HG02981 (cell line): ENCODE measurements at regions not wholly inside any gene's neighbourhood (a gene's known extent, or its start where the extent isn't known, plus 50 kb on each side); places are given as distances from the start of the nearest gene placed in this dataset.

Experiments used
- ATAC-seq: cut with Tn5 transposase; IDR thresholded peaks from one replicate; pipeline ENCODE4 v1.9.1; 2021; ENCODE audit warnings: mild to moderate bottlenecking, moderate library complexity; ENCODE audit not compliant: unreplicated experiment

- no peak for ATAC-seq
Observed at GRCh38 chr3:104755791-104756190, 610.9 kb upstream of the ALCAM start.

GRCh38 chr3:104763007-104763406 is 603.7 kb upstream of the ALCAM start:
- no peak for ATAC-seq

- ATAC-seq, result no peak
Observed at GRCh38 chr3:104764496-104764895, 602.2 kb upstream of the ALCAM start.

GRCh38 chr3:104768886-104769285 is 597.8 kb upstream of the ALCAM start:
- ATAC-seq, result no peak

GRCh38 chr3:104779324-104779723 is 587.4 kb upstream of the ALCAM start:
- ATAC-seq, result no peak

GRCh38 chr3:104781112-104781511 is 585.6 kb upstream of the ALCAM start:
- no peak for ATAC-seq

GRCh38 chr3:104785947-104786346 is 580.8 kb upstream of the ALCAM start:
- ATAC-seq, result no peak

GRCh38 chr3:104787306-104787705 is 579.4 kb upstream of the ALCAM start:
- no peak for ATAC-seq

GRCh38 chr3:104788807-104789206 is 577.9 kb upstream of the ALCAM start:
- ATAC-seq, result no peak

- no peak for ATAC-seq
Observed at GRCh38 chr3:104791331-104791730, 575.4 kb upstream of the ALCAM start.

- ATAC-seq, result no peak
Observed at GRCh38 chr3:104796556-104796955, 570.2 kb upstream of the ALCAM start.

- ATAC-seq, result no peak
Observed at GRCh38 chr3:104805042-104805441, 561.7 kb upstream of the ALCAM start.

- ATAC-seq, result no peak
Observed at GRCh38 chr3:104805508-104805907, 561.2 kb upstream of the ALCAM start.

GRCh38 chr3:104810896-104811295 is 555.8 kb upstream of the ALCAM start:
- ATAC-seq, result no peak

GRCh38 chr3:104816008-104816407 is 550.7 kb upstream of the ALCAM start:
- no peak for ATAC-seq

GRCh38 chr3:104816716-104817115 is 550.0 kb upstream of the ALCAM start:
- ATAC-seq, result no peak

- no peak for ATAC-seq
Observed at GRCh38 chr3:104819333-104819732, 547.4 kb upstream of the ALCAM start.

GRCh38 chr3:104820959-104821358 is 545.8 kb upstream of the ALCAM start:
- no peak for ATAC-seq

GRCh38 chr3:104825116-104825515 is 541.6 kb upstream of the ALCAM start:
- no peak for ATAC-seq

GRCh38 chr3:104831071-104831470 is 535.6 kb upstream of the ALCAM start:
- ATAC-seq, result no peak

- ATAC-seq, result no peak
Observed at GRCh38 chr3:104832530-104832929, 534.2 kb upstream of the ALCAM start.

- ATAC-seq, result no peak
Observed at GRCh38 chr3:104835376-104835775, 531.3 kb upstream of the ALCAM start.

GRCh38 chr3:104846270-104846669 is 520.4 kb upstream of the ALCAM start:
- no peak for ATAC-seq

GRCh38 chr3:104849070-104849469 is 517.6 kb upstream of the ALCAM start:
- ATAC-seq, result no peak
